GOT3 (cell line): ENCODE measurements at regions not wholly inside any gene's neighbourhood (a gene's known extent, or its start where the extent isn't known, plus 50 kb on each side); places are given as distances from the start of the nearest gene placed in this dataset.

Experiments
- DNase-seq: peaks from one replicate; lab custom pipeline; 2025; ENCODE audit warnings: mixed read lengths; lab: John Stamatoyannopoulos, UW

- no peak for DNase-seq
Observed at GRCh38 chrX:131703646-131704045, 159.8 kb downstream of the OR13H1 start.

- DNase-seq: no peak
Observed at GRCh38 chrX:131704136-131704695, 160.3 kb downstream of the OR13H1 start.

- no peak for DNase-seq
Observed at GRCh38 chrX:131709553-131709952, 165.7 kb downstream of the OR13H1 start.

- DNase-seq: no peak
Observed at GRCh38 chrX:131711478-131711867, 167.6 kb downstream of the OR13H1 start.

- DNase-seq: no peak
Observed at GRCh38 chrX:131723646-131724045, 179.8 kb downstream of the OR13H1 start.

- no peak for DNase-seq
Observed at GRCh38 chrX:131724292-131724691, 180.4 kb downstream of the OR13H1 start.

GRCh38 chrX:131725001-131725654 lies 181.3 kb downstream of the OR13H1 start:
- DNase-seq: no peak

GRCh38 chrX:131727778-131728177 lies 183.9 kb downstream of the OR13H1 start:
- no peak for DNase-seq

- DNase-seq: no peak
Observed at GRCh38 chrX:131728295-131729145, 184.6 kb downstream of the OR13H1 start.

GRCh38 chrX:131729295-131729694 lies 185.4 kb downstream of the OR13H1 start:
- DNase-seq: no peak

- DNase-seq: no peak
Observed at GRCh38 chrX:131734621-131735020, 190.7 kb downstream of the OR13H1 start.

- no peak for DNase-seq
Observed at GRCh38 chrX:131735127-131735526, 191.3 kb downstream of the OR13H1 start.

- DNase-seq: no peak
Observed at GRCh38 chrX:131739823-131740222, 195.9 kb downstream of the OR13H1 start.

GRCh38 chrX:131741103-131741581 lies 197.3 kb downstream of the OR13H1 start:
- no peak for DNase-seq

GRCh38 chrX:131745942-131746489 lies 202.1 kb downstream of the OR13H1 start:
- DNase-seq: no peak

GRCh38 chrX:131746491-131746968 lies 202.7 kb downstream of the OR13H1 start:
- no peak for DNase-seq

GRCh38 chrX:131747173-131747572 lies 203.3 kb downstream of the OR13H1 start:
- no peak for DNase-seq

- DNase-seq: no peak
Observed at GRCh38 chrX:131752493-131753198, 208.8 kb downstream of the OR13H1 start.

GRCh38 chrX:131762802-131763234 lies 218.9 kb downstream of the OR13H1 start:
- DNase-seq: no peak

GRCh38 chrX:131763674-131764073 lies 219.8 kb downstream of the OR13H1 start:
- DNase-seq: no peak

GRCh38 chrX:131764216-131764615 lies 220.3 kb downstream of the OR13H1 start:
- no peak for DNase-seq
